Parathyroid adenoma (tissue), 2 donors: ENCODE measurements at regions not wholly inside any gene's neighbourhood (a gene's known extent, or its start where the extent isn't known, plus 50 kb on each side); places are given as distances from the start of the nearest gene placed in this dataset.

Experiments
- H2AFZ ChIP-seq: fragments of 300-600 bp; sonication (generic); one replicate; pipeline ENCODE4 v1.7.0; 2017; ENCODE audit warnings: antibody characterized with exemption, mild to moderate bottlenecking
- H3K27ac ChIP-seq: fragments of 300-600 bp; sonication (generic); one replicate; pipeline ENCODE4 v1.7.0; 2017
- H3K27me3 ChIP-seq: fragments of 300-600 bp; sonication (generic); one replicate; pipeline ENCODE4 v1.7.0; 2017; ENCODE audit warnings: low read length; ENCODE audit not compliant: control insufficient read depth, insufficient read depth
- H3K36me3 ChIP-seq: fragments of 300-600 bp; sonication (generic); one replicate; pipeline ENCODE4 v1.7.0; 2017; ENCODE audit warnings: low read length; ENCODE audit not compliant: control insufficient read depth, insufficient read depth
- H3K4me1 ChIP-seq: fragments of 300-600 bp; sonication (generic); one replicate; pipeline ENCODE4 v1.7.0; 2017; ENCODE audit warnings: control low read depth
- H3K4me2 ChIP-seq: fragments of 300-600 bp; sonication (generic); one replicate; pipeline ENCODE4 v1.7.0; 2017; ENCODE audit warnings: low read length
- H3K4me3 ChIP-seq: fragments of 300-600 bp; sonication (generic); one replicate; pipeline ENCODE4 v1.7.0; 2017; ENCODE audit warnings: low read depth, low read length
- H3K79me2 ChIP-seq: fragments of 300-600 bp; sonication (generic); one replicate; pipeline ENCODE4 v1.7.0; 2017; ENCODE audit warnings: control low read depth
- H3K9ac ChIP-seq: fragments of 300-600 bp; sonication (generic); one replicate; pipeline ENCODE4 v1.7.0; 2017; ENCODE audit warnings: mild to moderate bottlenecking
- H3K9me3 ChIP-seq: fragments of 300-600 bp; sonication (generic); one replicate; pipeline ENCODE4 v1.7.0; 2017; ENCODE audit warnings: low read length; ENCODE audit not compliant: control insufficient read depth
- CTCF ChIP-seq: fragments of 300-600 bp; sonication (generic); IDR thresholded peaks from one replicate; pipeline ENCODE4 v1.7.0; 2017; ENCODE audit warnings: antibody characterized with exemption, mild to moderate bottlenecking
- donor health status: primary hyperparathyroidism.

- Histone ChIP-seq H3K4me1 (no peaks in the 10 kb centered on the region), H2AFZ (no peak overlapping the region), H3K36me3 (no peaks in the 10 kb centered on the region), H3K79me2 (no peaks in the 10 kb centered on the region), H3K27me3 (no peaks in the 10 kb centered on the region), H3K4me3 (no peak overlapping the region), H3K9me3 (no peaks in the 10 kb centered on the region), H3K9ac (no peak overlapping the region), H3K4me2 (no peak overlapping the region), H3K27ac (no peak overlapping the region)
- no peak for TF ChIP-seq CTCF
These were observed 2309.4 kb upstream of the ACO1 start for GRCh38 chr9:30075022-30075421.

- no peak overlapping the region for H3K4me3 ChIP-seq
- H3K9ac ChIP-seq: no peak overlapping the region
- H3K27ac ChIP-seq: no peak overlapping the region
- H3K79me2 ChIP-seq: no peaks in the 10 kb centered on the region
- no peaks in the 10 kb centered on the region for H3K4me1 ChIP-seq
- no peaks in the 10 kb centered on the region for H3K36me3 ChIP-seq
- H3K9me3 ChIP-seq: no peaks in the 10 kb centered on the region
- H3K4me2 ChIP-seq: no peak overlapping the region
- no peak for TF ChIP-seq CTCF
- H2AFZ ChIP-seq: no peak overlapping the region
- no peaks in the 10 kb centered on the region for H3K27me3 ChIP-seq
These were observed 2308.8 kb upstream of the ACO1 start for GRCh38 chr9:30075451-30076199.

- H3K27ac ChIP-seq: no peak overlapping the region
- H3K4me2 ChIP-seq: no peak overlapping the region
- no peak overlapping the region for H3K9ac ChIP-seq
- no peaks in the 10 kb centered on the region for H3K36me3 ChIP-seq
- no peaks in the 10 kb centered on the region for H3K79me2 ChIP-seq
- H3K4me3 ChIP-seq: no peak overlapping the region
- H2AFZ ChIP-seq: no peak overlapping the region
- no peaks in the 10 kb centered on the region for H3K9me3 ChIP-seq
- no peaks in the 10 kb centered on the region for H3K27me3 ChIP-seq
- no peaks in the 10 kb centered on the region for H3K4me1 ChIP-seq
- no peak for TF ChIP-seq CTCF
These were observed 2306.2 kb upstream of the ACO1 start for GRCh38 chr9:30078195-30078594.

- Histone ChIP-seq H3K4me1 (no peaks in the 10 kb centered on the region), H2AFZ (no peak overlapping the region), H3K27me3 (no peaks in the 10 kb centered on the region), H3K79me2 (no peaks in the 10 kb centered on the region), H3K4me2 (no peak overlapping the region), H3K36me3 (no peaks in the 10 kb centered on the region), H3K27ac (no peak overlapping the region), H3K9me3 (no peaks in the 10 kb centered on the region), H3K4me3 (no peak overlapping the region), H3K9ac (no peak overlapping the region)
- TF ChIP-seq CTCF: no peak
These were observed 2295.0 kb upstream of the ACO1 start for GRCh38 chr9:30089428-30089827.
